ENCODE measurements at regions not wholly inside any gene's neighbourhood (a gene's known extent, or its start where the extent isn't known, plus 50 kb on each side); places are given as distances from the start of the nearest gene placed in this dataset.
A peak's percentile ranks its signal among the peaks of the same experiment; 100 is the strongest.

- Histone ChIP-seq H3K4me3 (no peak overlapping the region), H3K4me1 (no peaks in the 10 kb centered on the region), H3K27me3 (ENCODE audit: insufficient read depth in 3 of 3, low read length in 2 of 3) (no peaks in the 10 kb centered on the region), H3K9me3 (peaks cover 6% of the 10 kb centered on the region), H3K36me3 (ENCODE audit: insufficient read depth in 1 of 2, low read depth in 1 of 2) (no peaks in the 10 kb centered on the region), H3K27ac (no peak overlapping the region)
- WGBS, 3 donors, result 15 to 23% (median 22%) methylated on average over 4 of the region's 4 CpGs
- intact Hi-C loops (cut with DNase I), result no loop called here
- ATAC-seq (peak in 3 of 4 donors; percentile 44 to 76 (median 73)), DNase-seq (no peak)
- no peak for TF ChIP-seq CTCF (IDR thresholded peaks at IDR 0.05)
Observed at GRCh38 chr18:76246590-76246989, 248.5 kb downstream of the ZNF516 start.

- no peak overlapping the region for H3K27ac ChIP-seq
- H3K27me3 ChIP-seq (ENCODE audit: insufficient read depth in 3 of 3, low read length in 2 of 3), result peaks cover 0 to 4% (median 1%) of the 10 kb centered on the region in 3 donors
- intact Hi-C loops (cut with DNase I), result no loop called here
- H3K4me3 ChIP-seq, result no peak overlapping the region
- TF ChIP-seq CTCF (IDR thresholded peaks at IDR 0.05), result no peak
- WGBS, 3 donors, result 16 to 21% (median 18%) methylated on average over 12 of the region's 12 CpGs
- no peaks in the 10 kb centered on the region for H3K36me3 ChIP-seq (ENCODE audit: insufficient read depth in 1 of 2, low read depth in 1 of 2)
- no peaks in the 10 kb centered on the region for H3K9me3 ChIP-seq
- DNase-seq (no peak), ATAC-seq (no peak)
- no peaks in the 10 kb centered on the region for H3K4me1 ChIP-seq
Observed at GRCh38 chr18:76234676-76235060, 260.4 kb downstream of the ZNF516 start.

GRCh38 chr18:76233876-76234675, 261.0 kb downstream of the ZNF516 start:
- H3K4me1 ChIP-seq, result no peaks in the 10 kb centered on the region
- no peak for TF ChIP-seq CTCF (IDR thresholded peaks at IDR 0.05)
- no peak overlapping the region for H3K27ac ChIP-seq
- no peaks in the 10 kb centered on the region for H3K36me3 ChIP-seq (ENCODE audit: insufficient read depth in 1 of 2, low read depth in 1 of 2)
- WGBS, 3 donors, result 49 to 56% (median 50%) methylated on average over 5 of the region's 5 CpGs
- H3K4me3 ChIP-seq, result no peak overlapping the region
- no peaks in the 10 kb centered on the region for H3K9me3 ChIP-seq
- intact Hi-C loops (cut with DNase I), result no loop called here
- DNase-seq, result no peak
- H3K27me3 ChIP-seq (ENCODE audit: insufficient read depth in 3 of 3, low read length in 2 of 3), result peaks cover 0 to 4% (median 1%) of the 10 kb centered on the region in 3 donors
- no peak for ATAC-seq

- no peak for ATAC-seq
- no peak for DNase-seq
- no peak overlapping the region for H3K4me3 ChIP-seq
- intact Hi-C loops (cut with DNase I), result no loop called here
- H3K9me3 ChIP-seq, result no peaks in the 10 kb centered on the region
- no peaks in the 10 kb centered on the region for H3K4me1 ChIP-seq
- peaks cover 0 to 4% (median 1%) of the 10 kb centered on the region in 3 donors for H3K27me3 ChIP-seq (ENCODE audit: insufficient read depth in 3 of 3, low read length in 2 of 3)
- TF ChIP-seq CTCF (IDR thresholded peaks at IDR 0.05), result no peak
- no peak overlapping the region for H3K27ac ChIP-seq
- no peaks in the 10 kb centered on the region for H3K36me3 ChIP-seq (ENCODE audit: insufficient read depth in 1 of 2, low read depth in 1 of 2)
- 74 to 83% (median 78%) methylated on average over 1 of the region's 1 CpG for WGBS, 3 donors
Observed at GRCh38 chr18:76233406-76233805, 261.6 kb downstream of the ZNF516 start.

- DNase-seq, result no peak
- intact Hi-C loops (cut with DNase I), result no loop called here
- Histone ChIP-seq H3K4me1 (no peaks in the 10 kb centered on the region), H3K4me3 (no peak overlapping the region), H3K27me3 (ENCODE audit: insufficient read depth in 3 of 3, low read length in 2 of 3) (peaks cover 0 to 4% (median 1%) of the 10 kb centered on the region in 3 donors), H3K36me3 (ENCODE audit: insufficient read depth in 1 of 2, low read depth in 1 of 2) (no peaks in the 10 kb centered on the region), H3K27ac (no peak overlapping the region), H3K9me3 (no peaks in the 10 kb centered on the region)
- WGBS, 3 donors, result 71 to 81% (median 73%) methylated on average over 3 of the region's 3 CpGs
- no peak for ATAC-seq
- TF ChIP-seq CTCF (IDR thresholded peaks at IDR 0.05), result no peak
Observed at GRCh38 chr18:76232779-76233178, 262.3 kb downstream of the ZNF516 start.

Data from psoas muscle (tissue), 7 donors.